H1 (cell line): ENCODE measurements at regions not wholly inside any gene's neighbourhood (a gene's known extent, or its start where the extent isn't known, plus 50 kb on each side); places are given as distances from the start of the nearest gene placed in this dataset.

Source experiments
- CTCF ChIA-PET: fragments of 300-600 bp; sonication (Branson Sonifier 250); formaldehyde crosslinking; loops from one replicate; lab custom pipeline; 2021; ENCODE audit not compliant: partially characterized antibody; lab: Charles Lee
- POLR2A ChIA-PET: fragments of 300-600 bp; sonication (Branson Sonifier 250); formaldehyde crosslinking; loops from one replicate; lab custom pipeline; 2021; ENCODE audit warnings: inconsistent platforms; ENCODE audit not compliant: partially characterized antibody; lab: Charles Lee
- DNase-seq, 2 experiments: peaks; one replicate each; pipeline versions ENCODE4 v3.0.0 to v3.0.0-alpha.2; 2010 to 2022; ENCODE audit warnings: low spot score in 2 of 2, low read depth in 1 of 2, mixed read lengths in 1 of 2
- FAIRE-seq: peaks from 2 replicates; lab custom pipeline; 2011; peaks lifted over from hg19 to GRCh38; lab: Jason Lieb, UNC
- H2AFZ ChIP-seq: 2 replicates; pipeline ENCODE4 v1.8.1; 2012; ENCODE audit warnings: low read length, inconsistent platforms
- H2AK5ac ChIP-seq: 2 replicates; pipeline ENCODE4 v1.6.1; 2013; ENCODE audit warnings: low read depth, low read length
- H2BK120ac ChIP-seq: replicated peaks from 2 replicates; pipeline ENCODE3; 2013; ENCODE audit warnings: low read depth, low read length, inconsistent platforms
- H2BK12ac ChIP-seq: 2 replicates; pipeline ENCODE4 v1.6.1; 2013; ENCODE audit warnings: low read depth, low read length
- H2BK15ac ChIP-seq: 2 replicates; pipeline ENCODE4 v1.6.1; 2013; ENCODE audit warnings: low read length
- H2BK20ac ChIP-seq: 2 replicates; pipeline ENCODE4 v1.6.1; 2013; ENCODE audit warnings: low read length
- H2BK5ac ChIP-seq: 2 replicates; pipeline ENCODE4 v1.6.1; 2013; ENCODE audit warnings: low read depth, low read length
- H3K14ac ChIP-seq: 2 replicates; pipeline ENCODE4 v1.6.1; 2013; ENCODE audit warnings: inconsistent platforms; ENCODE audit not compliant: insufficient read length
- H3K18ac ChIP-seq: 2 replicates; pipeline ENCODE4 v1.6.1; 2013; ENCODE audit warnings: low read length; ENCODE audit errors: extremely low read depth
- H3K23ac ChIP-seq: 2 replicates; pipeline ENCODE4 v1.6.1; 2013; ENCODE audit warnings: inconsistent platforms; ENCODE audit not compliant: insufficient read length
- H3K23me2 ChIP-seq: 2 replicates; pipeline ENCODE4 v1.6.1; 2013; ENCODE audit warnings: low read depth, low read length
- H3K27ac ChIP-seq: 2 replicates; pipeline ENCODE4 v1.6.1; 2011; ENCODE audit warnings: low read depth, low read length, inconsistent platforms
- H3K27me3 ChIP-seq, 4 experiments: replicated peaks in 1 of 4; 1 replicate in 1 of 4; 2 replicates in 3 of 4; pipeline versions ENCODE4 v1.6.1 to v1.8.1; 2011 to 2013; ENCODE audit warnings: low read length in 3 of 4, mild to moderate bottlenecking in 3 of 4, inconsistent platforms in 2 of 4, mixed read lengths in 2 of 4, moderate library complexity in 1 of 4; ENCODE audit not compliant: control insufficient read depth in 3 of 4, insufficient read depth in 3 of 4; ENCODE audit errors: extremely low read depth in 1 of 4
- H3K36me3 ChIP-seq, 4 experiments: 2 replicates each; pipeline versions ENCODE4 v1.6.1 to v1.8.1; 2011 to 2013; ENCODE audit warnings: mild to moderate bottlenecking in 4 of 4, low read length in 3 of 4, moderate library complexity in 2 of 4, control low read depth in 1 of 4, inconsistent platforms in 1 of 4; ENCODE audit not compliant: insufficient read depth in 4 of 4, control insufficient read depth in 2 of 4
- H3K4ac ChIP-seq: replicated peaks from 2 replicates; pipeline ENCODE3; 2013; ENCODE audit warnings: low read length, low read depth, mixed read lengths, inconsistent platforms; ENCODE audit not compliant: insufficient read length
- H3K4me1 ChIP-seq, 4 experiments: replicated peaks in 1 of 4; 1 replicate in 1 of 4; 2 replicates in 3 of 4; pipeline versions ENCODE4 v1.6.1 to v1.8.1; 2011 to 2013; ENCODE audit warnings: low read length in 3 of 4, inconsistent platforms in 2 of 4, mixed read lengths in 1 of 4; ENCODE audit not compliant: insufficient read depth in 4 of 4, control insufficient read depth in 3 of 4
- H3K4me2 ChIP-seq, 2 experiments: 2 replicates each; pipeline versions ENCODE4 v1.6.1 to v1.8.1; 2011 to 2013; ENCODE audit warnings: low read depth in 2 of 2, low read length in 2 of 2, control low read depth in 1 of 2, inconsistent platforms in 1 of 2, mild to moderate bottlenecking in 1 of 2; ENCODE audit not compliant: insufficient read depth in 1 of 2
- H3K4me3 ChIP-seq, 4 experiments: fragments of 200-600, 300-600 bp in 1 of 4; sonication (generic), shearing (Covaris generic), sonication (Bioruptor Twin) in 1 of 4; 2 replicates each; pipeline versions ENCODE4 v1.5.1 to v1.8.1; 2011 to 2016; ENCODE audit warnings: low read length in 4 of 4, low read depth in 3 of 4, control low read depth in 2 of 4, inconsistent platforms in 2 of 4, mild to moderate bottlenecking in 2 of 4, mixed read lengths in 1 of 4, moderate library complexity in 1 of 4; ENCODE audit not compliant: insufficient read depth in 2 of 4; ENCODE audit errors: extremely low read depth in 1 of 4
- H3K56ac ChIP-seq: replicated peaks from 2 replicates; pipeline ENCODE3; 2013; ENCODE audit warnings: low read depth, mild to moderate bottlenecking, mixed read lengths, low read length, inconsistent platforms; ENCODE audit not compliant: insufficient read length
- H3K79me1 ChIP-seq: 2 replicates; pipeline ENCODE4 v1.6.1; 2013; ENCODE audit warnings: low read depth, low read length, control low read depth
- H3K79me2 ChIP-seq, 2 experiments: 2 replicates each; pipeline versions ENCODE4 v1.6.1 to v1.8.1; 2012 to 2013; ENCODE audit warnings: low read length in 2 of 2, mild to moderate bottlenecking in 2 of 2, inconsistent platforms in 1 of 2; ENCODE audit not compliant: insufficient read depth in 2 of 2, control insufficient read depth in 1 of 2
- H3K9ac ChIP-seq, 4 experiments: replicated peaks in 1 of 4; 1 replicate in 1 of 4; 2 replicates in 3 of 4; pipeline versions ENCODE4 v1.6.1 to v1.8.1; 2011 to 2013; ENCODE audit warnings: low read depth in 3 of 4, low read length in 3 of 4, control low read depth in 2 of 4, mild to moderate bottlenecking in 2 of 4, moderate library complexity in 2 of 4, inconsistent platforms in 1 of 4; ENCODE audit errors: extremely low read depth in 1 of 4
- H3K9me3 ChIP-seq, 2 experiments: 2 replicates each; pipeline versions ENCODE4 v1.6.1 to v1.8.1; 2012 to 2013; ENCODE audit warnings: mild to moderate bottlenecking in 2 of 2, moderate library complexity in 2 of 2, control low read depth in 1 of 2, inconsistent platforms in 1 of 2, low read depth in 1 of 2, low read length in 1 of 2, mixed read lengths in 1 of 2; ENCODE audit not compliant: insufficient read depth in 2 of 2
- H4K20me1 ChIP-seq, 2 experiments: replicated peaks in 1 of 2; 2 replicates each; pipeline versions ENCODE3 to v1.8.1; 2011 to 2013; ENCODE audit warnings: inconsistent platforms in 2 of 2, low read length in 2 of 2, mild to moderate bottlenecking in 1 of 2; ENCODE audit not compliant: insufficient read depth in 2 of 2, control insufficient read depth in 1 of 2
- H4K5ac ChIP-seq: 2 replicates; pipeline ENCODE4 v1.6.1; 2013; ENCODE audit warnings: low read length, low read depth, mixed read lengths, inconsistent platforms; ENCODE audit not compliant: insufficient read length
- H4K8ac ChIP-seq: 2 replicates; pipeline ENCODE4 v1.8.0; 2013; ENCODE audit warnings: mild to moderate bottlenecking, moderate library complexity, low read length, inconsistent platforms; ENCODE audit not compliant: insufficient read depth; ENCODE audit errors: extremely low read depth
- H4K91ac ChIP-seq: replicated peaks from 2 replicates; pipeline ENCODE3; 2013; ENCODE audit warnings: low read length, mixed read lengths, inconsistent platforms; ENCODE audit not compliant: insufficient read length
- ATF3 ChIP-seq: IDR thresholded peaks from 2 replicates; pipeline ENCODE4 v1.6.1; 2011; ENCODE audit warnings: low read depth, mild to moderate bottlenecking, low read length; ENCODE audit not compliant: insufficient read depth
- CBX5 ChIP-seq: fragments of 300-800, 300-1000 bp; sonication (generic); IDR thresholded peaks from 2 replicates; pipeline ENCODE4 v1.7.1; 2016; ENCODE audit warnings: antibody characterized with exemption, low read length, low read depth
- HDAC2 ChIP-seq, 2 experiments: fragments of 300-600 bp in 1 of 2; sonication (generic) in 1 of 2; IDR thresholded peaks; 2 replicates each; pipeline ENCODE4 v1.6.1; 2011 to 2012; ENCODE audit warnings: low read depth in 2 of 2, low read length in 2 of 2, mild to moderate bottlenecking in 2 of 2, moderate library complexity in 2 of 2, borderline replicate concordance in 1 of 2, inconsistent platforms in 1 of 2
- KDM5A ChIP-seq: fragments of 200-600 bp; IDR thresholded peaks from 2 replicates; pipeline ENCODE4 v1.7.1; 2012; ENCODE audit warnings: mild to moderate bottlenecking, low read length, inconsistent platforms, mixed read lengths
- RFX5 ChIP-seq: IDR thresholded peaks from 2 replicates; pipeline ENCODE4 v1.6.1; 2011; ENCODE audit warnings: low read depth, low read length, improper control_type of control experiment, borderline replicate concordance
- TEAD4 ChIP-seq: IDR thresholded peaks from 2 replicates; pipeline ENCODE4 v1.6.1; 2012; ENCODE audit warnings: low read depth, low read length, inconsistent platforms, mixed read lengths
- TF ChIP-seq, protein P1 (sequence below), 3 experiments: IDR thresholded peaks; 1 replicate in 2 of 3; 2 replicates in 1 of 3; pipeline versions ENCODE4 v1.5.1 to v1.6.1; 2011; ENCODE audit warnings: low read length in 3 of 3, mild to moderate bottlenecking in 3 of 3, inconsistent platforms in 2 of 3, low read depth in 1 of 3, moderate library complexity in 1 of 3; ENCODE audit not compliant: insufficient read depth in 1 of 3; ENCODE audit errors: control extremely low read depth in 1 of 3

- H3K23ac ChIP-seq = no peak overlapping the region
- TF ChIP-seq KDM5A (no peak), CBX5 (no peak), RFX5 (no peak), HDAC2 (IDR thresholded peaks at IDR 0.05; ENCODE audit: borderline replicate concordance in 1 of 2, low read depth in 2 of 2, low read length in 2 of 2) (no peak), ATF3 (no peak), TEAD4 (no peak)
- TF ChIP-seq, protein P1, sequence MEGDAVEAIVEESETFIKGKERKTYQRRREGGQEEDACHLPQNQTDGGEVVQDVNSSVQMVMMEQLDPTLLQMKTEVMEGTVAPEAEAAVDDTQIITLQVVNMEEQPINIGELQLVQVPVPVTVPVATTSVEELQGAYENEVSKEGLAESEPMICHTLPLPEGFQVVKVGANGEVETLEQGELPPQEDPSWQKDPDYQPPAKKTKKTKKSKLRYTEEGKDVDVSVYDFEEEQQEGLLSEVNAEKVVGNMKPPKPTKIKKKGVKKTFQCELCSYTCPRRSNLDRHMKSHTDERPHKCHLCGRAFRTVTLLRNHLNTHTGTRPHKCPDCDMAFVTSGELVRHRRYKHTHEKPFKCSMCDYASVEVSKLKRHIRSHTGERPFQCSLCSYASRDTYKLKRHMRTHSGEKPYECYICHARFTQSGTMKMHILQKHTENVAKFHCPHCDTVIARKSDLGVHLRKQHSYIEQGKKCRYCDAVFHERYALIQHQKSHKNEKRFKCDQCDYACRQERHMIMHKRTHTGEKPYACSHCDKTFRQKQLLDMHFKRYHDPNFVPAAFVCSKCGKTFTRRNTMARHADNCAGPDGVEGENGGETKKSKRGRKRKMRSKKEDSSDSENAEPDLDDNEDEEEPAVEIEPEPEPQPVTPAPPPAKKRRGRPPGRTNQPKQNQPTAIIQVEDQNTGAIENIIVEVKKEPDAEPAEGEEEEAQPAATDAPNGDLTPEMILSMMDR (IDR thresholded peaks at IDR 0.05; ENCODE audit: control extremely low read depth in 1 of 3, insufficient read depth in 1 of 3, low read depth in 1 of 3, low read length in 3 of 3) = no peak
- no peak overlapping the region for H3K27ac ChIP-seq
- no peak for DNase-seq
- no peak overlapping the region for H3K4me2 ChIP-seq
- no peaks in the 10 kb centered on the region for H3K79me2 ChIP-seq
- H2AFZ ChIP-seq = peak overlapping the region; percentile 56; the same call in 1 of the 2 replicates
- H3K14ac ChIP-seq = no peak overlapping the region
- H3K18ac ChIP-seq = no peak overlapping the region; the same call in 1 of the 2 replicates
- H4K20me1 ChIP-seq = no peaks in the 10 kb centered on the region
- ChIA-PET POLR2A (no interaction called here), CTCF (interaction anchor here (1.0 kb wide), 1 partner anchor 1500 kb away, joined by 3 read pairs; no protein-coding TSS in a partner anchor)
- H3K4ac ChIP-seq = no peak overlapping the region
- peaks cover 0 to 4% (median 0%) of the 10 kb centered on the region in 4 experiments; a peak in 2 of 7 replicates for H3K4me1 ChIP-seq
- no peaks in the 10 kb centered on the region for H3K79me1 ChIP-seq
- no peak overlapping the region for H2BK5ac ChIP-seq
- H2BK12ac ChIP-seq = no peak overlapping the region
- H3K9me3 ChIP-seq = no peaks in the 10 kb centered on the region
- no peaks in the 10 kb centered on the region for H3K36me3 ChIP-seq
- no peak overlapping the region for H3K4me3 ChIP-seq
- no peak overlapping the region for H3K9ac ChIP-seq
- H3K56ac ChIP-seq = no peak overlapping the region
- no peaks in the 10 kb centered on the region for H3K23me2 ChIP-seq
- no peak overlapping the region for H4K91ac ChIP-seq
- H3K27me3 ChIP-seq = no peaks in the 10 kb centered on the region
- H2BK20ac ChIP-seq = no peak overlapping the region
- H4K8ac ChIP-seq = no peak overlapping the region
- no peak overlapping the region for H2BK120ac ChIP-seq
- no peak overlapping the region for H4K5ac ChIP-seq
- FAIRE-seq = no peak
- no peak overlapping the region for H2BK15ac ChIP-seq
- no peak overlapping the region for H2AK5ac ChIP-seq
These were observed 194.0 kb upstream of the KLF4 start for GRCh38 chr9:107683566-107683965.
